Activated CD4-positive, alpha-beta memory T cell treated with anti-CD3 and anti-CD28 coated beads, Interleukin-2, amount 10 ng/mL, durations not matched to agents 7 days and 5 days (primary cell): ENCODE measurements at regions not wholly inside any gene's neighbourhood (a gene's known extent, or its start where the extent isn't known, plus 50 kb on each side); places are given as distances from the start of the nearest gene placed in this dataset.
"Not testable (repeated sequence)": the region's sequence is repeated elsewhere in the genome, so short reads cannot be mapped to it uniquely, and the experiment has no call there.

Experiments used
- CTCF ChIA-PET: fragments of 350-600 bp; sonication (Branson Sonifier 250); formaldehyde crosslinking; loops from one replicate; lab custom pipeline; 2021; ENCODE audit warnings: antibody characterized with exemption, inconsistent platforms; lab: Charles Lee
- POLR2A ChIA-PET: fragments of 350-600 bp; sonication (Branson Sonifier 250); formaldehyde crosslinking; loops from one replicate; lab custom pipeline; 2021; ENCODE audit warnings: antibody characterized with exemption; lab: Charles Lee
- DNase-seq: peaks from one replicate; pipeline ENCODE4 v3.0.0-alpha.2; 2020
- H3K27ac Mint-ChIP-seq: one replicate; pipeline ENCODE4 v1.8.0; 2021; ENCODE audit warnings: mild to moderate bottlenecking, mixed read lengths
- H3K27me3 Mint-ChIP-seq: one replicate; pipeline ENCODE4 v1.8.0; 2021; ENCODE audit warnings: mixed read lengths
- H3K36me3 Mint-ChIP-seq: one replicate; pipeline ENCODE4 v1.8.0; 2021; ENCODE audit warnings: low read depth, mixed read lengths
- H3K4me1 Mint-ChIP-seq: one replicate; pipeline ENCODE4 v1.8.0; 2021; ENCODE audit warnings: mixed read lengths
- H3K4me3 Mint-ChIP-seq: one replicate; pipeline ENCODE4 v1.8.0; 2021; ENCODE audit warnings: mild to moderate bottlenecking, mixed read lengths
- H3K9me3 Mint-ChIP-seq: one replicate; pipeline ENCODE4 v1.8.0; 2021; ENCODE audit warnings: mixed read lengths

- H3K4me3 Mint-ChIP-seq, result no peak overlapping the region
- no peak for DNase-seq
- no peaks in the 10 kb centered on the region for H3K36me3 Mint-ChIP-seq
- no peaks in the 10 kb centered on the region for H3K9me3 Mint-ChIP-seq
- H3K27ac Mint-ChIP-seq, result no peak overlapping the region
- H3K27me3 Mint-ChIP-seq, result no peaks in the 10 kb centered on the region
- ChIA-PET POLR2A (no interaction called here), CTCF (no interaction called here)
- no peaks in the 10 kb centered on the region for H3K4me1 Mint-ChIP-seq
Observed at GRCh38 chr6:126667728-126668127, 327.8 kb downstream of the CENPW start.

GRCh38 chr6:126672649-126673048 lies 332.7 kb downstream of the CENPW start:
- CTCF ChIA-PET, result no interaction called here
- POLR2A ChIA-PET, result no interaction called here
- Mint-ChIP-seq H3K27ac (no peak overlapping the region), H3K4me1 (no peaks in the 10 kb centered on the region), H3K27me3 (no peaks in the 10 kb centered on the region), H3K4me3 (no peak overlapping the region), H3K36me3 (no peaks in the 10 kb centered on the region), H3K9me3 (no peaks in the 10 kb centered on the region)
- no peak for DNase-seq

- POLR2A ChIA-PET, H3K27ac Mint-ChIP-seq, CTCF ChIA-PET, H3K27me3 Mint-ChIP-seq, H3K4me3 Mint-ChIP-seq, DNase-seq, H3K4me1 Mint-ChIP-seq, H3K9me3 Mint-ChIP-seq, H3K36me3 Mint-ChIP-seq: not testable (repeated sequence)
Observed at GRCh38 chr6:126673749-126674148, 333.8 kb downstream of the CENPW start.

GRCh38 chr6:126682440-126682839 lies 342.5 kb downstream of the CENPW start:
- peaks cover 3% of the 10 kb centered on the region for H3K9me3 Mint-ChIP-seq
- POLR2A ChIA-PET, result no interaction called here

DNA sequence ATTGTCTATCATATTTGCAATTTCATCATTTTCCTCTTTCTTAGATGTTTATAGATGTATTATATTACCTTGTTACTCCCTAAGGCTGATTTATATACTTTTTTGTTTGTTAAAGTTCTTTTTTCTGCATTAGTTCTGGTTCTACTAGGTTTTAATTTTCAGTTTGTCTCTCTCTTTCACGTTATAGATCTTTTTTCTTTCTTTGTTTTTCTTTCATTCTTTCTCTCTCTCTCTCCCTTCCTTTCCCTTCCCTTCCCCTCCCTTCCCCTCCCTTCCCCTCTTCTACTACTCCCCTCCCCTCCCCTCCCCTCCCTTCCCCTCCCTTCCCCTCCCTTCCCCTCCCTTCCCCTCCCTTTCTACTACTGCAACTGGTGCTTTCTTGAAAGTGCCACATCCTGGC lies 345.3 kb downstream of the CENPW start:
- Mint-ChIP-seq H3K4me1 (no peaks in the 10 kb centered on the region), H3K27ac (no peak overlapping the region), H3K36me3 (no peaks in the 10 kb centered on the region), H3K4me3 (no peak overlapping the region), H3K9me3 (peaks cover 3% of the 10 kb centered on the region), H3K27me3 (no peaks in the 10 kb centered on the region)
- CTCF ChIA-PET, result no interaction called here
- DNase-seq, result no peak
- POLR2A ChIA-PET, result no interaction called here

More at GRCh38 chr6:126682440-126682839, 342.5 kb downstream of the CENPW start:
- CTCF ChIA-PET, result no interaction called here
- H3K27me3 Mint-ChIP-seq, result no peaks in the 10 kb centered on the region
- no peak for DNase-seq
- H3K27ac Mint-ChIP-seq, result no peak overlapping the region
- no peaks in the 10 kb centered on the region for H3K36me3 Mint-ChIP-seq
- no peak overlapping the region for H3K4me3 Mint-ChIP-seq
- no peaks in the 10 kb centered on the region for H3K4me1 Mint-ChIP-seq

GRCh38 chr6:126696921-126697693 lies 357.2 kb downstream of the CENPW start:
- Mint-ChIP-seq H3K27ac (no peak overlapping the region), H3K9me3 (no peaks in the 10 kb centered on the region), H3K4me3 (no peak overlapping the region), H3K27me3 (no peaks in the 10 kb centered on the region), H3K4me1 (peaks cover 2% of the 10 kb centered on the region), H3K36me3 (no peaks in the 10 kb centered on the region)
- DNase-seq, result no peak
- ChIA-PET CTCF (no interaction called here), POLR2A (no interaction called here)

GRCh38 chr6:126698732-126699240 lies 358.9 kb downstream of the CENPW start:
- Mint-ChIP-seq H3K4me3 (no peak overlapping the region), H3K36me3 (no peaks in the 10 kb centered on the region), H3K9me3 (no peaks in the 10 kb centered on the region), H3K4me1 (peaks cover 2% of the 10 kb centered on the region), H3K27ac (no peak overlapping the region), H3K27me3 (no peaks in the 10 kb centered on the region)
- ChIA-PET CTCF (no interaction called here), POLR2A (no interaction called here)
- DNase-seq, result no peak

- Mint-ChIP-seq H3K27ac (no peak overlapping the region), H3K27me3 (no peaks in the 10 kb centered on the region), H3K36me3 (no peaks in the 10 kb centered on the region), H3K9me3 (no peaks in the 10 kb centered on the region), H3K4me3 (no peak overlapping the region), H3K4me1 (peaks cover 2% of the 10 kb centered on the region)
- DNase-seq, result no peak
- ChIA-PET CTCF (no interaction called here), POLR2A (no interaction called here)
Observed at GRCh38 chr6:126701676-126702560, 362.0 kb downstream of the CENPW start.

GRCh38 chr6:126716032-126716431 lies 376.1 kb downstream of the CENPW start:
- POLR2A ChIA-PET, result no interaction called here
- no peak for DNase-seq
- Mint-ChIP-seq H3K27me3 (no peaks in the 10 kb centered on the region), H3K4me1 (no peaks in the 10 kb centered on the region), H3K4me3 (no peak overlapping the region), H3K9me3 (no peaks in the 10 kb centered on the region), H3K27ac (no peak overlapping the region), H3K36me3 (no peaks in the 10 kb centered on the region)
- CTCF ChIA-PET, result no interaction called here

DNA sequence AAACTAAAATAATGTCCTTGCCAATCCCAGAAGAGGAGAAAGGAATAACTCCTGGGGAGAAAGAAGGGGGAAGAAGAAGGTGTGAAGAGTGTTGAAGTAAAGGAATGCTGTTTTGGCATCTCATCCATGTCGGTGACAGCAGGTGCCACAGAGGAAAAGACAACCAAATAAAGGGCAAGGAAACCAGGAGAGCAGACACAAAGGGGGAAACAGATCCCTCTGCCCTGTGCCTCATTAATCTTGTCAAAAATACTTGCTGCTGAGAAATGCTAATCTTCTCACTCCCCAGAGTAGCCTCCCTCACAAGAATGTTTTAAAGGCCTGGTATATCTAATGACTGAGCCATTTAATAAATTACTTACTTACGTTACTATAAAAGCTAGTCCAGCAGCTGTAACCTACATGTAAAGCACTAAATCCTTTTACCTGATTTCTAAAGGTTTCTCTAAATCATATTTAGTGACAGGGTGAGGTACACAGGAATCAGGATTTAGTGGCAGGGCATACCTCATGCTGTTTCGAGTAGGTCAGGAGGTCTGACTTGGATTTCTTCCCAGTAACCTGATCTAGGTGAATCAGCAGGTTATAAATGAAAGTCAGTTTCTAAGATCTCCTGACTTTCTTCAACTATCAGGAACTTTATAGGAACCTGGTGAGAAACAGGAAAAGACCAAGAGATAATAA lies 377.1 kb downstream of the CENPW start:
- ChIA-PET CTCF (no interaction called here), POLR2A (no interaction called here)
- Mint-ChIP-seq H3K4me1 (no peaks in the 10 kb centered on the region), H3K27me3 (no peaks in the 10 kb centered on the region), H3K4me3 (no peak overlapping the region), H3K27ac (no peak overlapping the region), H3K9me3 (no peaks in the 10 kb centered on the region), H3K36me3 (no peaks in the 10 kb centered on the region)
- DNase-seq, result no peak

- H3K4me1 Mint-ChIP-seq, result no peaks in the 10 kb centered on the region
- ChIA-PET CTCF (no interaction called here), POLR2A (no interaction called here)
- H3K27me3 Mint-ChIP-seq, result no peaks in the 10 kb centered on the region
- DNase-seq, result no peak
- H3K36me3 Mint-ChIP-seq, result no peaks in the 10 kb centered on the region
- no peak overlapping the region for H3K4me3 Mint-ChIP-seq
- no peaks in the 10 kb centered on the region for H3K9me3 Mint-ChIP-seq
- no peak overlapping the region for H3K27ac Mint-ChIP-seq
Observed at GRCh38 chr6:126718600-126719327, 378.8 kb downstream of the CENPW start.

DNA sequence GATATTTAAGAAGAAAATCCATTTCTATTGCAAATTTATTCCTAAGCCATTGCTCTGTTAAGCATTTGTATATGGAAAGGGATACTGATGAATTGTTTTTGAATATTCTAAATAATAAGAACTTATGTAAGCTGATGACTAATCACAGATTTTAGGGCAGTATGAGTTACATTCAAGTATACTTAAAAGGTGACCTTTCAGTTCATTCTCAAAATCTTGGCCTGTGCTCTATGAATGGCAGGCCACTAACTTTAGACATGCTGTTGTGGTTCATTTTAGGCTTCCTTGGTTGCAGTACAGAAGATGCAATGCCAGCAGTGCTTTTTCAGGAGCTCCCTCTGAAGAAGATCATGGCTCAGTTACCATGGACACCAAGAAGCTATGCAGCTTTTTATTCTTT lies 380.4 kb downstream of the CENPW start:
- ChIA-PET CTCF (no interaction called here), POLR2A (no interaction called here)
- DNase-seq, result no peak
- H3K27ac Mint-ChIP-seq, result no peak overlapping the region
- H3K36me3 Mint-ChIP-seq, result no peaks in the 10 kb centered on the region
- no peaks in the 10 kb centered on the region for H3K27me3 Mint-ChIP-seq
- no peaks in the 10 kb centered on the region for H3K9me3 Mint-ChIP-seq
- no peak overlapping the region for H3K4me3 Mint-ChIP-seq
- H3K4me1 Mint-ChIP-seq, result no peaks in the 10 kb centered on the region
